T-cell (primary cell): ENCODE measurements at regions not wholly inside any gene's neighbourhood (a gene's known extent, or its start where the extent isn't known, plus 50 kb on each side); places are given as distances from the start of the nearest gene placed in this dataset.

ENCODE experiments used
- ATAC-seq, 4 experiments: fragments of 200-7000 bp in 3 of 4; fragments of 150-1000 bp in 1 of 4; cut with Tn5 transposase; replicated peaks in 1 of 4; 1 replicate in 3 of 4; 2 replicates in 1 of 4; pipeline ENCODE4 v1.10.0; 2021; ENCODE audit warnings: moderate library complexity in 3 of 4, mild to moderate bottlenecking in 2 of 4, moderate number of reproducible peaks in 1 of 4
- CTCF ChIA-PET, 2 donors: fragments of 300-600 bp; sonication (Branson Sonifier 250); formaldehyde crosslinking; loops; one replicate each; lab custom pipeline; 2022; ENCODE audit warnings: antibody characterized with exemption in 2 of 2; lab: Charles Lee
- POLR2A ChIA-PET, 2 donors: fragments of 300-600 bp; sonication (Branson Sonifier 250); formaldehyde crosslinking; loops; one replicate each; lab custom pipeline; 2022; ENCODE audit warnings: antibody characterized with exemption in 2 of 2; lab: Charles Lee
- DNase-seq, 35 experiments: peaks; one replicate each; pipeline versions ENCODE4 v3.0.0 to v3.0.0-alpha.2; 2013 to 2023
- H3K27ac ChIP-seq: one replicate; pipeline ENCODE4 v1.5.1; 2013; ENCODE audit warnings: low read length
- H3K27me3 ChIP-seq, 2 experiments: replicated peaks in 1 of 2; 1 replicate in 1 of 2; 2 replicates in 1 of 2; pipeline versions ENCODE4 v1.6.1 to v1.7.0; 2013; ENCODE audit warnings: low read length in 1 of 2, mixed read lengths in 1 of 2; ENCODE audit not compliant: control insufficient read depth in 2 of 2, insufficient read depth in 2 of 2; ENCODE audit errors: extremely low read depth in 1 of 2
- H3K36me3 ChIP-seq, 2 donors: 1 replicate in 1 of 2; 2 replicates in 1 of 2; pipeline versions ENCODE4 v1.6.1 to v1.7.0; 2013; ENCODE audit warnings: low read length in 1 of 2; ENCODE audit not compliant: control insufficient read depth in 2 of 2, insufficient read depth in 1 of 2; ENCODE audit errors: extremely low read depth in 1 of 2
- H3K4me1 ChIP-seq, 2 experiments: 1 replicate in 1 of 2; 2 replicates in 1 of 2; pipeline versions ENCODE4 v1.6.1 to v1.7.0; 2013; ENCODE audit warnings: low read length in 2 of 2, mixed read lengths in 1 of 2; ENCODE audit not compliant: insufficient read depth in 2 of 2, control insufficient read depth in 1 of 2; ENCODE audit errors: extremely low read depth in 1 of 2
- H3K4me3 ChIP-seq, 2 donors: 1 replicate in 1 of 2; 2 replicates in 1 of 2; pipeline versions ENCODE4 v1.5.1 to v1.7.0; 2013; ENCODE audit warnings: mild to moderate bottlenecking in 2 of 2, low read length in 1 of 2, moderate library complexity in 1 of 2; ENCODE audit not compliant: control insufficient read depth in 1 of 2; ENCODE audit errors: extremely low read depth in 1 of 2
- H3K9me3 ChIP-seq: 2 replicates; pipeline ENCODE4 v1.7.0; 2013
- H3K27ac Mint-ChIP-seq, 2 donors: one replicate each; pipeline ENCODE4 v1.8.0; 2020 to 2021; ENCODE audit warnings: mild to moderate bottlenecking in 2 of 2, mixed read lengths in 2 of 2
- H3K27me3 Mint-ChIP-seq, 2 donors: one replicate each; pipeline ENCODE4 v1.8.0; 2021 to 2022; ENCODE audit warnings: mixed read lengths in 2 of 2
- H3K36me3 Mint-ChIP-seq: one replicate; pipeline ENCODE4 v1.8.0; 2021; ENCODE audit warnings: mixed read lengths
- H3K4me1 Mint-ChIP-seq, 3 donors: one replicate each; pipeline ENCODE4 v1.8.0; 2020 to 2022; ENCODE audit warnings: mixed read lengths in 3 of 3, mild to moderate bottlenecking in 1 of 3
- H3K4me3 Mint-ChIP-seq, 3 donors: one replicate each; pipeline ENCODE4 v1.8.0; 2020 to 2022; ENCODE audit warnings: mild to moderate bottlenecking in 3 of 3, mixed read lengths in 3 of 3, moderate library complexity in 3 of 3
- H3K9me3 Mint-ChIP-seq, 3 donors: one replicate each; pipeline ENCODE4 v1.8.0; 2020 to 2022; ENCODE audit warnings: mixed read lengths in 3 of 3
- WGBS: methylation state at CpG from one replicate; pipeline ENCODE4 v1.1.5; 2013; ENCODE audit warnings: missing lambda C conversion rate; ENCODE audit not compliant: insufficient coverage; 5-methylcytosine and 5-hydroxymethylcytosine counted together

DNA sequence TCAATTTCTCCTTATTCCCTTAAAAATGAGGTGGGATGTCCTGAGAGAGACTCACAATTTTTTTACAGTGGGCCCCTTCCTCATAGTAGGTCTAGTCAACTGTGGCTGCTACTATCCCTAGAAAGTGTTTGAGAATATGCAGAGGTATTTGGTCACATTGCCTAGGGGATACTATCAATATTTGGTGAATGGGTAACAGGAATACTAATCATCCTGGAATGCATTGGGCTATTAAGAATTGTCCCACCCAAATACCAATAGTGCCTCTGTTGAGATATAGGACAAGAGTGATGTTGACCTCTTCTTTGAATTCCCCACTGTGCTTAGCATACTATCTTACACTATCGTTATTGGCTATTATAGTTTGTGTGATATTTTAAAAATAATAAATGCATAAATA, 389.4 kb downstream of the DIPK2A start:
- WGBS, result no CpG with 5 or more reads among the region's 1 CpG
- peaks cover 1 to 4% of the 10 kb centered on the region in 2 donors for H3K27me3 Mint-ChIP-seq
- Histone ChIP-seq H3K4me3 (no peak overlapping the region), H3K4me1 (no peaks in the 10 kb centered on the region), H3K27me3 (no peaks in the 10 kb centered on the region), H3K9me3 (no peaks in the 10 kb centered on the region), H3K27ac (no peak overlapping the region), H3K36me3 (no peaks in the 10 kb centered on the region)
- ChIA-PET CTCF (no interaction called here), POLR2A (no interaction called here)
- ATAC-seq, result no peak
- H3K4me1 Mint-ChIP-seq, result no peaks in the 10 kb centered on the region
- H3K4me3 Mint-ChIP-seq, result no peak overlapping the region
- no peak for DNase-seq
- H3K27ac Mint-ChIP-seq, result no peak overlapping the region
- H3K9me3 Mint-ChIP-seq, result peaks cover 4 to 14% (median 8%) of the 10 kb centered on the region in 3 donors
- H3K36me3 Mint-ChIP-seq, result no peaks in the 10 kb centered on the region

GRCh38 chr3:144362126-144362525, 390.5 kb downstream of the DIPK2A start:
- ATAC-seq (no peak), DNase-seq (no peak)
- H3K4me1 Mint-ChIP-seq, result no peaks in the 10 kb centered on the region
- H3K4me3 Mint-ChIP-seq, result no peak overlapping the region
- no peaks in the 10 kb centered on the region for H3K36me3 Mint-ChIP-seq
- ChIA-PET CTCF (interaction anchor here in 1 of 2 donors (0.7 kb wide), 1 partner anchor 788 kb away, joined by 3 read pairs; no protein-coding TSS in a partner anchor), POLR2A (no interaction called here)
- H3K9me3 Mint-ChIP-seq, result peaks cover 4 to 19% (median 15%) of the 10 kb centered on the region in 3 donors
- peaks cover 1 to 5% of the 10 kb centered on the region in 2 donors for H3K27me3 Mint-ChIP-seq
- H3K36me3 ChIP-seq, result no peaks in the 10 kb centered on the region
- no peak overlapping the region for H3K27ac ChIP-seq
- H3K27ac Mint-ChIP-seq, result no peak overlapping the region
- H3K4me3 ChIP-seq, result no peak overlapping the region
- no peaks in the 10 kb centered on the region for H3K27me3 ChIP-seq
- no peaks in the 10 kb centered on the region for H3K9me3 ChIP-seq
- H3K4me1 ChIP-seq, result no peaks in the 10 kb centered on the region
- 90% methylated on average over 2 of the region's 3 CpGs for WGBS

GRCh38 chr3:144363856-144364255, 392.2 kb downstream of the DIPK2A start:
- H3K27ac Mint-ChIP-seq, result no peak overlapping the region

GRCh38 chr3:144364737-144365136, 393.1 kb downstream of the DIPK2A start:
- Mint-ChIP-seq H3K27me3 (peaks cover 0 to 5% of the 10 kb centered on the region in 2 donors), H3K36me3 (no peaks in the 10 kb centered on the region), H3K27ac (no peak overlapping the region), H3K4me3 (no peak overlapping the region), H3K4me1 (no peaks in the 10 kb centered on the region), H3K9me3 (peaks cover 19 to 31% (median 25%) of the 10 kb centered on the region in 3 donors)
- no CpG with 5 or more reads among the region's 2 CpGs for WGBS
- ChIA-PET POLR2A (no interaction called here), CTCF (no interaction called here)
- Histone ChIP-seq H3K4me1 (no peaks in the 10 kb centered on the region), H3K9me3 (no peaks in the 10 kb centered on the region), H3K36me3 (no peaks in the 10 kb centered on the region), H3K4me3 (no peak overlapping the region), H3K27me3 (no peaks in the 10 kb centered on the region), H3K27ac (no peak overlapping the region)
- DNase-seq (no peak), ATAC-seq (no peak)

More at GRCh38 chr3:144363856-144364255, 392.2 kb downstream of the DIPK2A start:
- no peaks in the 10 kb centered on the region for H3K4me1 Mint-ChIP-seq
- peaks cover 12 to 25% (median 25%) of the 10 kb centered on the region in 3 donors for H3K9me3 Mint-ChIP-seq
- ChIA-PET POLR2A (no interaction called here), CTCF (no interaction called here)
- DNase-seq (no peak), ATAC-seq (no peak)
- no peak overlapping the region for H3K27ac ChIP-seq
- no peaks in the 10 kb centered on the region for H3K36me3 ChIP-seq
- H3K36me3 Mint-ChIP-seq, result no peaks in the 10 kb centered on the region
- H3K27me3 ChIP-seq, result no peaks in the 10 kb centered on the region
- WGBS, result 96% methylated on average over 3 of the region's 5 CpGs
- H3K4me3 ChIP-seq, result no peak overlapping the region
- H3K9me3 ChIP-seq, result no peaks in the 10 kb centered on the region
- no peak overlapping the region for H3K4me3 Mint-ChIP-seq
- H3K27me3 Mint-ChIP-seq, result peaks cover 1 to 5% of the 10 kb centered on the region in 2 donors
- no peaks in the 10 kb centered on the region for H3K4me1 ChIP-seq

GRCh38 chr3:144369129-144369879, 397.7 kb downstream of the DIPK2A start:
- H3K36me3 Mint-ChIP-seq, result no peaks in the 10 kb centered on the region
- ChIA-PET POLR2A (no interaction called here), CTCF (interaction anchor here in 1 of 2 donors (0.6 kb wide), 1 partner anchor 77 kb away, joined by 4 read pairs; no protein-coding TSS in a partner anchor)
- Histone ChIP-seq H3K9me3 (no peaks in the 10 kb centered on the region), H3K27me3 (no peaks in the 10 kb centered on the region), H3K27ac (no peak overlapping the region), H3K36me3 (no peaks in the 10 kb centered on the region), H3K4me3 (no peak overlapping the region), H3K4me1 (no peaks in the 10 kb centered on the region)
- 69% methylated on average over 2 of the region's 2 CpGs for WGBS
- peaks cover 22 to 45% (median 36%) of the 10 kb centered on the region in 3 donors for H3K9me3 Mint-ChIP-seq
- peaks cover 0 to 5% of the 10 kb centered on the region in 2 donors for H3K27me3 Mint-ChIP-seq
- no peak for DNase-seq
- no peaks in the 10 kb centered on the region for H3K4me1 Mint-ChIP-seq
- ATAC-seq, result no peak
- H3K4me3 Mint-ChIP-seq, result no peak overlapping the region
- H3K27ac Mint-ChIP-seq, result no peak overlapping the region

- POLR2A ChIA-PET, result no interaction called here
- CTCF ChIA-PET, result no interaction called here
Observed at GRCh38 chr3:144375088-144375487, 403.5 kb downstream of the DIPK2A start.

More at GRCh38 chr3:144375088-144375487, 403.5 kb downstream of the DIPK2A start:
- no peaks in the 10 kb centered on the region for H3K27me3 ChIP-seq
- H3K4me1 Mint-ChIP-seq, result no peaks in the 10 kb centered on the region
- WGBS, result no CpG with 5 or more reads among the region's 1 CpG
- no peaks in the 10 kb centered on the region for H3K4me1 ChIP-seq
- ATAC-seq (no peak), DNase-seq (no peak)
- H3K27ac Mint-ChIP-seq, result no peak overlapping the region
- no peak overlapping the region for H3K4me3 ChIP-seq
- H3K27ac ChIP-seq, result no peak overlapping the region
- peaks cover 14 to 32% (median 23%) of the 10 kb centered on the region in 3 donors for H3K9me3 Mint-ChIP-seq
- no peak overlapping the region for H3K4me3 Mint-ChIP-seq
- no peaks in the 10 kb centered on the region for H3K36me3 Mint-ChIP-seq
- no peaks in the 10 kb centered on the region for H3K27me3 Mint-ChIP-seq
- no peaks in the 10 kb centered on the region for H3K9me3 ChIP-seq
- H3K36me3 ChIP-seq, result no peaks in the 10 kb centered on the region
